Suprapubic skin (tissue), 4 donors: ENCODE measurements at regions not wholly inside any gene's neighbourhood (a gene's known extent, or its start where the extent isn't known, plus 50 kb on each side); places are given as distances from the start of the nearest gene placed in this dataset.

ENCODE experiments used
- DNase-seq, 2 donors: peaks; one replicate each; pipeline ENCODE4 v3.0.0-alpha.2; 2019; ENCODE audit warnings: low spot score in 2 of 2
- H3K27ac ChIP-seq: fragments of 200-600 bp; sonication (generic); one replicate; pipeline ENCODE4 v1.5.1; 2019
- H3K27me3 ChIP-seq: fragments of 200-600 bp; sonication (generic); one replicate; pipeline ENCODE4 v1.5.1; 2019
- H3K36me3 ChIP-seq: fragments of 200-600 bp; sonication (generic); one replicate; pipeline ENCODE4 v1.5.1; 2019
- H3K4me1 ChIP-seq: fragments of 200-600 bp; sonication (generic); one replicate; pipeline ENCODE4 v1.5.1; 2019
- H3K4me3 ChIP-seq: fragments of 200-600 bp; sonication (generic); one replicate; pipeline ENCODE4 v1.5.1; 2019; ENCODE audit warnings: mild to moderate bottlenecking
- H3K9me3 ChIP-seq: fragments of 200-600 bp; sonication (generic); one replicate; pipeline ENCODE4 v1.5.1; 2019
- EP300 ChIP-seq: sonication (generic); formaldehyde crosslinking; IDR thresholded peaks from one replicate; pipeline ENCODE4 v1.6.1; 2017; ENCODE audit warnings: antibody characterized with exemption
- POLR2A ChIP-seq, 2 donors: fragments of 450-650 bp; IDR thresholded peaks; one replicate each; pipeline ENCODE4 v1.6.1; 2017; ENCODE audit warnings: antibody characterized with exemption in 2 of 2, mild to moderate bottlenecking in 2 of 2, moderate library complexity in 2 of 2
- POLR2AphosphoS5 ChIP-seq, 3 donors: sonication (generic); formaldehyde crosslinking; IDR thresholded peaks; one replicate each; pipeline ENCODE4 v1.6.1; 2017; ENCODE audit warnings: antibody characterized with exemption in 3 of 3
- WGBS: methylation state at CpG from one replicate; pipeline ENCODE4 v1.1.5; 2018; 5-methylcytosine and 5-hydroxymethylcytosine counted together
- TF ChIP-seq, protein P1 (sequence below), 2 donors: fragments of 200-600 bp in 1 of 2; fragments of 450-650 bp in 1 of 2; sonication (generic) in 1 of 2; IDR thresholded peaks; one replicate each; pipeline ENCODE4 v1.5.1; 2016 to 2019; ENCODE audit warnings: antibody characterized with exemption in 2 of 2, mild to moderate bottlenecking in 1 of 2, moderate library complexity in 1 of 2

DNA sequence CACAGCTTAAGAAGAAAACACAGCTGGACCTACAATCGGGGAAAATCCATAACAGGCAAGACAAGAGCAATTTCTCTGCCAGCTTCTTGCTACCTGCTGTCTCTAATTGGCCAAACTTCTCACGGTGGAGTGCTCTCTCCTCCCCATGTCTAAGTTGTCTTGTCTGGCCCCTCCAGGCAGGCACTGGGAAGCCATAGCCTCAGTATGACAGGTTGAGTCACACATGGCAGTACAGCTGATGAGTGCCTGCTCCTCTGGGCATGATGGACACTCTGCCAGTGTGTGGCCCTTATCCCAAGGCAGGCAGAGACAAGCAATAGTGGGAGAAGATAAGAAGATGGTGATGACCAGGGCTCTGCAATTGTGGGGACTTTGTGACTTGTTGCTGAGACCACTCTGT is 551.8 kb downstream of the DIPK2A start:
- H3K9me3 ChIP-seq, result no peaks in the 10 kb centered on the region
- no peaks in the 10 kb centered on the region for H3K4me1 ChIP-seq
- no peaks in the 10 kb centered on the region for H3K36me3 ChIP-seq
- H3K27me3 ChIP-seq, result no peaks in the 10 kb centered on the region
- H3K27ac ChIP-seq, result no peak overlapping the region
- no peak overlapping the region for H3K4me3 ChIP-seq
- 68% methylated on average over 2 of the region's 2 CpGs for WGBS
- TF ChIP-seq, protein P1, sequence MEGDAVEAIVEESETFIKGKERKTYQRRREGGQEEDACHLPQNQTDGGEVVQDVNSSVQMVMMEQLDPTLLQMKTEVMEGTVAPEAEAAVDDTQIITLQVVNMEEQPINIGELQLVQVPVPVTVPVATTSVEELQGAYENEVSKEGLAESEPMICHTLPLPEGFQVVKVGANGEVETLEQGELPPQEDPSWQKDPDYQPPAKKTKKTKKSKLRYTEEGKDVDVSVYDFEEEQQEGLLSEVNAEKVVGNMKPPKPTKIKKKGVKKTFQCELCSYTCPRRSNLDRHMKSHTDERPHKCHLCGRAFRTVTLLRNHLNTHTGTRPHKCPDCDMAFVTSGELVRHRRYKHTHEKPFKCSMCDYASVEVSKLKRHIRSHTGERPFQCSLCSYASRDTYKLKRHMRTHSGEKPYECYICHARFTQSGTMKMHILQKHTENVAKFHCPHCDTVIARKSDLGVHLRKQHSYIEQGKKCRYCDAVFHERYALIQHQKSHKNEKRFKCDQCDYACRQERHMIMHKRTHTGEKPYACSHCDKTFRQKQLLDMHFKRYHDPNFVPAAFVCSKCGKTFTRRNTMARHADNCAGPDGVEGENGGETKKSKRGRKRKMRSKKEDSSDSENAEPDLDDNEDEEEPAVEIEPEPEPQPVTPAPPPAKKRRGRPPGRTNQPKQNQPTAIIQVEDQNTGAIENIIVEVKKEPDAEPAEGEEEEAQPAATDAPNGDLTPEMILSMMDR (IDR thresholded peaks at IDR 0.05), result no peak
- TF ChIP-seq EP300 (no peak), POLR2A (IDR thresholded peaks at IDR 0.05) (no peak), POLR2AphosphoS5 (IDR thresholded peaks at IDR 0.05) (no peak)
- no peak for DNase-seq

DNA sequence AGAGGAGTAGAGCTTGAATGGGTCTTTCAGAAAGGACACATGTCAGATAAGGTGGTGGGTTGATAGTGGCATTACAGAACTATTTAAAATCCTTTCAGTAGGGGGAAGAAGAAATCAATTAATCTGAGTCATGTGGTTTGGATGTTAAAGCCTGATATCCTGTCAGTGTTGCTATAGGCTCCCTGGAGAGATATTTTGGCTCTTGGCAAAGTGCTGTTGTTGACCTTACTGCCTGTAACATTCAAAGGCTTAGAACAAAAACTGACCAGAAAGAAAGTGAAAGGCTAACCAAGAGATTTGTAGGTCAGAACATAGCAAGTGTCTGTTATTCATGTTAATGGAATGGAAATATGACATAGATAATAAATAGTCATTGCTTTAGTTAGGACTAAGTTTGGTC is 552.9 kb downstream of the DIPK2A start:
- H3K36me3 ChIP-seq, result no peaks in the 10 kb centered on the region
- H3K4me3 ChIP-seq, result no peak overlapping the region
- DNase-seq, result no peak
- H3K27ac ChIP-seq, result no peak overlapping the region
- no peaks in the 10 kb centered on the region for H3K4me1 ChIP-seq
- no peaks in the 10 kb centered on the region for H3K9me3 ChIP-seq
- no peak for TF ChIP-seq POLR2A (IDR thresholded peaks at IDR 0.05)
- no peak for TF ChIP-seq POLR2AphosphoS5 (IDR thresholded peaks at IDR 0.05)
- TF ChIP-seq EP300, result no peak
- TF ChIP-seq, protein P1 (IDR thresholded peaks at IDR 0.05), result no peak
- no peaks in the 10 kb centered on the region for H3K27me3 ChIP-seq

DNA sequence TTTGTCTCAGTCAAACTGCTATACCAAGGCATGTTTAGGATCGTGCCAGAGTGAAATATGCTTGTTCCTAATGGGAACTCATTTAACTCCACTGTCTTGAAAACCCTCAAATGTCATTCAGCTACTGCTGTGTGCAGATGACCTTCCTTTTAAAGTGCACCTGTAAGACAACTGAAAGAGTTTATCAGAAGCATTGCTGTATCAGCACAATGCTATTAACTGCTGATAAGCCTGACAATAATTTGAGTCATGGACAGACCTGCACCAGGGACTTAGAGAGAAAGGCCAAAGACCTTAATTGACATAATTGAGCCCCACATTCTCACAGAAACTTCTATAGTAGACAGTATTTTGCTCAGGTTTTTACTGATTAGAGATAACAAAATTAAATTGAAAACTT is 557.9 kb downstream of the DIPK2A start:
- H3K27ac ChIP-seq, result no peak overlapping the region
- no peak for DNase-seq
- 77% methylated on average over 1 of the region's 1 CpG for WGBS
- no peaks in the 10 kb centered on the region for H3K4me1 ChIP-seq
- TF ChIP-seq EP300 (no peak), POLR2A (IDR thresholded peaks at IDR 0.05) (no peak), POLR2AphosphoS5 (IDR thresholded peaks at IDR 0.05) (no peak)
- TF ChIP-seq, protein P1 (IDR thresholded peaks at IDR 0.05), result no peak
- no peak overlapping the region for H3K4me3 ChIP-seq
- no peaks in the 10 kb centered on the region for H3K36me3 ChIP-seq
- H3K27me3 ChIP-seq, result no peaks in the 10 kb centered on the region
- no peaks in the 10 kb centered on the region for H3K9me3 ChIP-seq

DNA sequence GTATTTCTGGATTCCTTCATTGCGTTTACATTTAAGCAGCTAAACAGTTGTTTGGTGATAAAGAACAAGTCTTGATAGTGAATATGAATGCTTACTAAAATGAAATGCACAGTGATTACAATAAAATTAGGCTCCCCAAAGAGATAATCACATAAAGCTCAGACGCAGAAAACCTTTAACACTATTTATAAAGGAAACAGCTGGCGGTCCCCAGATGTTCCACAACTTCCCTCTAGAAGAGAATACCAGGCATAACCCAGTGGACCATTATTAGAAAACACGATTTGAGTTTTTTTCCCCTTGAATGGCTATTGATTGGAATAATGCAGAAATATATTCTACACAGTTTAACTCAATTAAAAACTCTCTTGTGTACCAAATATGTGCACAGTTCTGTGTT is 573.2 kb downstream of the DIPK2A start:
- WGBS, result 72% methylated on average over 4 of the region's 4 CpGs
- Histone ChIP-seq H3K4me3 (no peak overlapping the region), H3K36me3 (no peaks in the 10 kb centered on the region), H3K4me1 (no peaks in the 10 kb centered on the region), H3K27ac (no peak overlapping the region), H3K27me3 (no peaks in the 10 kb centered on the region), H3K9me3 (no peaks in the 10 kb centered on the region)
- DNase-seq, result no peak
- TF ChIP-seq, protein P1 (IDR thresholded peaks at IDR 0.05), result no peak
- TF ChIP-seq POLR2AphosphoS5 (IDR thresholded peaks at IDR 0.05), result no peak
- TF ChIP-seq POLR2A (IDR thresholded peaks at IDR 0.05), result no peak
- no peak for TF ChIP-seq EP300

DNA sequence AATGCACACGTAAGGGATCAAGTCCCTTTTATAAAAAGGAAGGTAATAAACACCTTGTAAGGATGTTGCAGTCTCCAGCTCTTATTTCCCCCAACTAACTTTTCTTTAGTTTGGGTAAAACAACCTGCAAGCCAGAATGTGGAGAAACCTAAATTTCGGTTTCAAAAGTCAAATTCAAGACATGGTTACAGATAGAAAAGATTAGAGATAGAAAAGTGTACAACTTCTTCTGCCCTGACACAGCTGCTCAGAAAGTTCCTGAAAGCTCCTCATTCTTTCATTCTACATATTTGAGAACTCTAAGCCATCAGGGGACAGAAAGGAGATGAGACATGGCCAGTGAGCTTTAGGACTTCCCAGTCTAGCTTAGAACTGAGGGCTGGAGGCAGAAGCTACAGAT is 574.9 kb downstream of the DIPK2A start:
- no peak overlapping the region for H3K4me3 ChIP-seq
- DNase-seq, result no peak
- 87% methylated on average over 2 of the region's 2 CpGs for WGBS
- H3K9me3 ChIP-seq, result no peaks in the 10 kb centered on the region
- TF ChIP-seq EP300 (no peak), POLR2AphosphoS5 (IDR thresholded peaks at IDR 0.05) (no peak), POLR2A (IDR thresholded peaks at IDR 0.05) (no peak)
- TF ChIP-seq, protein P1 (IDR thresholded peaks at IDR 0.05), result no peak
- no peaks in the 10 kb centered on the region for H3K4me1 ChIP-seq
- H3K36me3 ChIP-seq, result no peaks in the 10 kb centered on the region
- H3K27me3 ChIP-seq, result no peaks in the 10 kb centered on the region
- no peak overlapping the region for H3K27ac ChIP-seq
